GM12878 (cell line): ENCODE measurements at regions not wholly inside any gene's neighbourhood (a gene's known extent, or its start where the extent isn't known, plus 50 kb on each side); places are given as distances from the start of the nearest gene placed in this dataset.

Source experiments
- ATAC-seq: fragments of 200-7000 bp; cut with Tn5 transposase; 3 replicates; pipeline ENCODE4 v1.9.1; 2020; ENCODE audit warnings: mild to moderate bottlenecking, moderate library complexity
- BruUV-seq: library from RNA; stranded (reverse); fragments of 400-500 nt; replicated peaks from 2 replicates; lab custom pipeline; 2021; lab: Mats Ljungman, UMichigan
- CTCF ChIA-PET: fragments of 300-600 bp; sonication (Branson Sonifier 250); formaldehyde crosslinking; extraction: SDS; loops from one replicate; lab custom pipeline; 2021; ENCODE audit warnings: inconsistent platforms; lab: Yijun Ruan, JAX
- POLR2A ChIA-PET: fragments of 350-600 bp; formaldehyde crosslinking; extraction: SDS; loops from one replicate; lab custom pipeline; 2021; ENCODE audit warnings: inconsistent platforms; lab: Charles Lee
- RAD21 ChIA-PET: fragments of 300-600 bp; sonication (Branson Sonifier 250); formaldehyde crosslinking; loops from one replicate; lab custom pipeline; 2023; ENCODE audit warnings: antibody characterized with exemption; ENCODE audit not compliant: unreplicated experiment; lab: Charles Lee
- SMC1A ChIA-PET: fragments of 300-600 bp; sonication (Branson Sonifier 250); formaldehyde crosslinking; loops from one replicate; lab custom pipeline; 2023; ENCODE audit not compliant: unreplicated experiment, uncharacterized antibody; lab: Charles Lee
- DNase-seq: peaks from one replicate; pipeline ENCODE4 v3.0.0-alpha.2; 2011; ENCODE audit warnings: low read depth, low spot score
- FAIRE-seq: peaks from 3 replicates; lab custom pipeline; 2011; peaks lifted over from hg19 to GRCh38; lab: Jason Lieb, UNC
- H2AFZ ChIP-seq: 2 replicates; pipeline ENCODE4 v1.6.0; 2011; ENCODE audit warnings: low read depth, low read length, control low read depth; ENCODE audit not compliant: control insufficient read depth
- H3K27ac ChIP-seq: 2 replicates; pipeline ENCODE4 v1.5.1; 2011; ENCODE audit warnings: control low read depth; ENCODE audit not compliant: control insufficient read depth, insufficient read depth
- H3K27me3 ChIP-seq, 2 experiments: replicated peaks in 1 of 2; 2 replicates each; pipeline versions ENCODE4 v1.6.0 to v1.6.1; 2011; ENCODE audit warnings: low read length in 1 of 2; ENCODE audit not compliant: control insufficient read depth in 2 of 2, insufficient read depth in 2 of 2
- H3K36me3 ChIP-seq, 2 experiments: 2 replicates each; pipeline ENCODE4 v1.5.1; 2011; ENCODE audit warnings: low read length in 1 of 2; ENCODE audit not compliant: control insufficient read depth in 2 of 2, insufficient read depth in 2 of 2
- H3K4me1 ChIP-seq: 2 replicates; pipeline ENCODE4 v1.6.1; 2011; ENCODE audit warnings: mild to moderate bottlenecking, low read length, moderate library complexity, mixed read lengths; ENCODE audit not compliant: control insufficient read depth, insufficient read depth
- H3K4me2 ChIP-seq: 2 replicates; pipeline ENCODE4 v1.6.0; 2011; ENCODE audit warnings: control low read depth; ENCODE audit not compliant: control insufficient read depth, insufficient read depth
- H3K4me3 ChIP-seq: fragments of 200-600 bp; sonication (generic); 2 replicates; pipeline ENCODE4 v1.5.1; 2016
- H3K79me2 ChIP-seq: 2 replicates; pipeline ENCODE4 v1.6.0; 2011; ENCODE audit warnings: low read length; ENCODE audit not compliant: control insufficient read depth, insufficient read depth
- H3K9ac ChIP-seq: 2 replicates; pipeline ENCODE4 v1.8.0; 2011; ENCODE audit warnings: low read length, control low read depth, mixed read lengths; ENCODE audit not compliant: control insufficient read depth, insufficient read depth
- H3K9me3 ChIP-seq: replicated peaks from 3 replicates; pipeline ENCODE4 v1.5.1; 2011; ENCODE audit warnings: mild to moderate bottlenecking, low read length; ENCODE audit not compliant: control insufficient read depth, insufficient read depth
- H4K20me1 ChIP-seq: 2 replicates; pipeline ENCODE4 v1.6.0; 2011; ENCODE audit not compliant: control insufficient read depth, insufficient read depth
- DPF2 ChIP-seq: fragments of 450-650 bp; IDR thresholded peaks from 2 replicates; pipeline ENCODE4 v1.6.1; 2017; ENCODE audit warnings: mild to moderate bottlenecking
- ESRRA ChIP-seq: IDR thresholded peaks from 2 replicates; pipeline ENCODE4 v1.6.1; 2012; ENCODE audit warnings: mild to moderate bottlenecking, low read length, improper control_type of control experiment
- NFYA ChIP-seq: IDR thresholded peaks from 2 replicates; pipeline ENCODE4 v1.6.1; 2011; ENCODE audit warnings: low read depth, mild to moderate bottlenecking, low read length, improper control_type of control experiment, borderline replicate concordance
- NKRF ChIP-seq: fragments of 450-650 bp; conservative IDR thresholded peaks from 2 replicates; pipeline ENCODE4 v1.6.1; 2017; ENCODE audit warnings: mild to moderate bottlenecking, moderate library complexity
- NR2F1 ChIP-seq: fragments of 450-650 bp; conservative IDR thresholded peaks from 2 replicates; pipeline ENCODE4 v1.6.1; 2017; ENCODE audit warnings: mild to moderate bottlenecking
- TBL1XR1 ChIP-seq: IDR thresholded peaks from 2 replicates; pipeline ENCODE4 v1.6.1; 2012; ENCODE audit warnings: low read depth, low read length, improper control_type of control experiment
- WGBS: methylation state at CpG from one replicate; pipeline ENCODE4 v1.1.6; 2016; ENCODE audit warnings: low lambda C conversion rate; ENCODE audit not compliant: insufficient replicate concordance, insufficient coverage; ENCODE audit errors: missing lambda C conversion rate; 5-methylcytosine and 5-hydroxymethylcytosine counted together
- in situ Hi-C: fragments of 300-500 bp; cut with MboI; formaldehyde crosslinking; loops from 9 replicates; pipeline ENCODE4 v1.14.3; 2018; ENCODE audit warnings: mixed read lengths
- intact Hi-C: fragments of 100-400 bp; cut with micrococcal nuclease; formaldehyde crosslinking; loops from one replicate; pipeline ENCODE4 v1.14.2; 2022; ENCODE audit not compliant: unreplicated experiment
- TF ChIP-seq, protein P1 (sequence below): fragments of 150-350 bp; IDR thresholded peaks from 2 replicates; pipeline ENCODE4 v1.6.1; 2014; ENCODE audit warnings: mild to moderate bottlenecking, low read depth, low read length
- TF ChIP-seq, protein P2 (sequence below): IDR thresholded peaks from 2 replicates; pipeline ENCODE4 v1.6.1; 2012; ENCODE audit warnings: low read length, inconsistent platforms

DNA sequence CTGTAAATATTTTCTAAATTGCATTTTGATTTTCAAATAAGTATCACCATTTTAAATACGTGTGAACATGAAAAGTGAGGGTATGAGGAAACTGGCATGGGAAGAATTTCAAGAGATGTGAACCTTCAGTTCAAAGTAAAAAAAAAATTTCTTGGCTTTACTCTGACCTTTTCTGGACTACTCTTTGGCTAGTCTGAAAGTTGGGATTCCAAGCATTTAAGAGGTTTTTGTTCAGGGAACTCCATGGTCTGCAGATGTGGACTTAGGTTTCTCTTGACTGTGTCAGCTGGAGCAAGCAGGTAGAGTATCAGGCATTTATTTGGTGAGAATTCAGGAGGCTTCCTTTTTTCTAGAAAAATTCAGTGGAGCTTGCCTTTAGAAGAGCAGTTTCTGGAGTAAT is 311.6 kb downstream of the LRIG3 start:
- Histone ChIP-seq H3K36me3 (no peaks in the 10 kb centered on the region), H3K27me3 (no peaks in the 10 kb centered on the region), H3K79me2 (no peaks in the 10 kb centered on the region), H3K4me3 (no peak overlapping the region), H3K9ac (no peak overlapping the region), H4K20me1 (no peaks in the 10 kb centered on the region), H3K4me1 (no peaks in the 10 kb centered on the region), H2AFZ (no peak overlapping the region), H3K4me2 (no peak overlapping the region), H3K27ac (no peak overlapping the region), H3K9me3 (no peaks in the 10 kb centered on the region)
- DNase-seq (no peak), FAIRE-seq (no peak), ATAC-seq (no peak)
- no TSS peak for BruUV-seq
- ChIA-PET RAD21 (no interaction called here), POLR2A (no interaction called here), SMC1A (no interaction called here), CTCF (no interaction called here)
- in situ Hi-C loops (no loop called here), intact Hi-C loops (no loop called here)
- WGBS = 0% methylated on average over 1 of the region's 1 CpG
- TF ChIP-seq, protein P1, sequence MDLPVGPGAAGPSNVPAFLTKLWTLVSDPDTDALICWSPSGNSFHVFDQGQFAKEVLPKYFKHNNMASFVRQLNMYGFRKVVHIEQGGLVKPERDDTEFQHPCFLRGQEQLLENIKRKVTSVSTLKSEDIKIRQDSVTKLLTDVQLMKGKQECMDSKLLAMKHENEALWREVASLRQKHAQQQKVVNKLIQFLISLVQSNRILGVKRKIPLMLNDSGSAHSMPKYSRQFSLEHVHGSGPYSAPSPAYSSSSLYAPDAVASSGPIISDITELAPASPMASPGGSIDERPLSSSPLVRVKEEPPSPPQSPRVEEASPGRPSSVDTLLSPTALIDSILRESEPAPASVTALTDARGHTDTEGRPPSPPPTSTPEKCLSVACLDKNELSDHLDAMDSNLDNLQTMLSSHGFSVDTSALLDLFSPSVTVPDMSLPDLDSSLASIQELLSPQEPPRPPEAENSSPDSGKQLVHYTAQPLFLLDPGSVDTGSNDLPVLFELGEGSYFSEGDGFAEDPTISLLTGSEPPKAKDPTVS = no peak
- TF ChIP-seq DPF2 (no peak), ESRRA (no peak), NFYA (no peak)
- TF ChIP-seq, protein P2, sequence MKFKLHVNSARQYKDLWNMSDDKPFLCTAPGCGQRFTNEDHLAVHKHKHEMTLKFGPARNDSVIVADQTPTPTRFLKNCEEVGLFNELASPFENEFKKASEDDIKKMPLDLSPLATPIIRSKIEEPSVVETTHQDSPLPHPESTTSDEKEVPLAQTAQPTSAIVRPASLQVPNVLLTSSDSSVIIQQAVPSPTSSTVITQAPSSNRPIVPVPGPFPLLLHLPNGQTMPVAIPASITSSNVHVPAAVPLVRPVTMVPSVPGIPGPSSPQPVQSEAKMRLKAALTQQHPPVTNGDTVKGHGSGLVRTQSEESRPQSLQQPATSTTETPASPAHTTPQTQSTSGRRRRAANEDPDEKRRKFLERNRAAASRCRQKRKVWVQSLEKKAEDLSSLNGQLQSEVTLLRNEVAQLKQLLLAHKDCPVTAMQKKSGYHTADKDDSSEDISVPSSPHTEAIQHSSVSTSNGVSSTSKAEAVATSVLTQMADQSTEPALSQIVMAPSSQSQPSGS = no peak

DNA sequence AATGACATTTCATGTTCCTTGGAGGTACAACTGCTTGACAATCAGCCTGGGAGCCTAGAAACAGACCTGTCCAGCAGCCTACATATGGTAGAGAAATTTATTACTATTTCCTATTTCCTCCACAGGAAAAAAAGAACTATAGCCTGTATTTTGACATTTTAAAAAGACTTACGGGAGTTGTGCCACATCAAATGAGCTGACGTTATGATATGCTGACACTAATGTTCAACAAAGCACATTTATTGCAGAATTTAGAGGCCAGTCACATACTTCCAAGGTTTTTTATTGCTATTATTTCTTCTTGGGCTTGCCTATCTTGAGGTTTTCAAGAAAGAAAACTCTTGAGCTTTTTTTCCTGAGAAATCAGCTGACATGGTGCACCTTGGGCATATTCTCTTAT is 305.3 kb downstream of the LRIG3 start:
- no peak overlapping the region for H3K4me3 ChIP-seq
- no peak for TF ChIP-seq NKRF
- TF ChIP-seq NR2F1 = no peak
- TF ChIP-seq, protein P2 = no peak
- TF ChIP-seq TBL1XR1 = no peak
- TF ChIP-seq, protein P1 = no peak
- H3K27ac ChIP-seq = no peak overlapping the region
- no peak overlapping the region for H3K9ac ChIP-seq
- intact Hi-C loops (no loop called here), in situ Hi-C loops (no loop called here)
- ChIA-PET RAD21 (no interaction called here), SMC1A (no interaction called here), POLR2A (no interaction called here), CTCF (no interaction called here)
- no peak for DNase-seq
- WGBS = 0% methylated on average over 2 of the region's 2 CpGs
- no peaks in the 10 kb centered on the region for H3K27me3 ChIP-seq
- H3K36me3 ChIP-seq = no peaks in the 10 kb centered on the region
- BruUV-seq = no TSS peak
- H3K9me3 ChIP-seq = no peaks in the 10 kb centered on the region
- H4K20me1 ChIP-seq = no peaks in the 10 kb centered on the region
- no peaks in the 10 kb centered on the region for H3K4me1 ChIP-seq
- FAIRE-seq = no peak
- no peaks in the 10 kb centered on the region for H3K79me2 ChIP-seq
- no peak for ATAC-seq
- H3K4me2 ChIP-seq = no peak overlapping the region
- H2AFZ ChIP-seq = no peak overlapping the region
